ENCODE measurements at regions not wholly inside any gene's neighbourhood (a gene's known extent, or its start where the extent isn't known, plus 50 kb on each side); places are given as distances from the start of the nearest gene placed in this dataset.

- Histone ChIP-seq H3K27ac (no peak overlapping the region), H3K4me1 (no peaks in the 10 kb centered on the region), H3K9ac (ENCODE audit: low read depth in 2 of 2, low read length in 2 of 2) (no peak overlapping the region), H3K4me3 (no peak overlapping the region), H3K36me3 (no peaks in the 10 kb centered on the region), H3K27me3 (no peaks in the 10 kb centered on the region), H3K9me3 (no peaks in the 10 kb centered on the region)
- intact Hi-C loops (cut with DNase I) = no loop called here
- DNase-seq = peak; percentile 20
- TF ChIP-seq CTCF (IDR thresholded peaks at IDR 0.05) = no peak
Observed at GRCh38 chr17:31596382-31597323, 205.2 kb downstream of the RAB11FIP4 start.

- TF ChIP-seq CTCF (IDR thresholded peaks at IDR 0.05) = no peak
- Histone ChIP-seq H3K36me3 (no peaks in the 10 kb centered on the region), H3K4me3 (no peak overlapping the region), H3K9me3 (no peaks in the 10 kb centered on the region), H3K27ac (no peak overlapping the region), H3K4me1 (no peaks in the 10 kb centered on the region), H3K9ac (ENCODE audit: low read depth in 2 of 2, low read length in 2 of 2) (no peak overlapping the region), H3K27me3 (no peaks in the 10 kb centered on the region)
- no peak for DNase-seq
- intact Hi-C loops (cut with DNase I) = no loop called here
Observed at GRCh38 chr17:31595666-31596381, 204.3 kb downstream of the RAB11FIP4 start.

GRCh38 chr17:31595076-31595475 is 203.6 kb downstream of the RAB11FIP4 start:
- H3K4me3 ChIP-seq = no peak overlapping the region
- intact Hi-C loops (cut with DNase I) = no loop called here
- H3K4me1 ChIP-seq = no peaks in the 10 kb centered on the region
- no peaks in the 10 kb centered on the region for H3K9me3 ChIP-seq
- H3K9ac ChIP-seq (ENCODE audit: low read depth in 2 of 2, low read length in 2 of 2) = no peak overlapping the region
- no peak for DNase-seq
- H3K27me3 ChIP-seq = no peaks in the 10 kb centered on the region
- H3K36me3 ChIP-seq = no peaks in the 10 kb centered on the region
- no peak for TF ChIP-seq CTCF (IDR thresholded peaks at IDR 0.05)
- no peak overlapping the region for H3K27ac ChIP-seq

GRCh38 chr17:31594416-31594815 is 202.9 kb downstream of the RAB11FIP4 start:
- H3K9ac ChIP-seq (ENCODE audit: low read depth in 2 of 2, low read length in 2 of 2) = no peak overlapping the region
- H3K27me3 ChIP-seq = no peaks in the 10 kb centered on the region
- H3K27ac ChIP-seq = no peak overlapping the region
- no peak for DNase-seq
- no peaks in the 10 kb centered on the region for H3K4me1 ChIP-seq
- intact Hi-C loops (cut with DNase I) = no loop called here
- H3K4me3 ChIP-seq = no peak overlapping the region
- H3K36me3 ChIP-seq = no peaks in the 10 kb centered on the region
- no peak for TF ChIP-seq CTCF (IDR thresholded peaks at IDR 0.05)
- H3K9me3 ChIP-seq = no peaks in the 10 kb centered on the region

- TF ChIP-seq CTCF (IDR thresholded peaks at IDR 0.05) = no peak
- Histone ChIP-seq H3K27ac (no peak overlapping the region), H3K9ac (ENCODE audit: low read depth in 2 of 2, low read length in 2 of 2) (no peak overlapping the region), H3K36me3 (no peaks in the 10 kb centered on the region), H3K4me1 (no peaks in the 10 kb centered on the region), H3K9me3 (no peaks in the 10 kb centered on the region), H3K27me3 (no peaks in the 10 kb centered on the region), H3K4me3 (no peak overlapping the region)
- intact Hi-C loops (cut with DNase I) = no loop called here
- DNase-seq = no peak
Observed at GRCh38 chr17:31593806-31594205, 202.3 kb downstream of the RAB11FIP4 start.

All from colonic mucosa (tissue), 4 donors.